ENCODE measurements at regions not wholly inside any gene's neighbourhood (a gene's known extent, or its start where the extent isn't known, plus 50 kb on each side); places are given as distances from the start of the nearest gene placed in this dataset.

DNA sequence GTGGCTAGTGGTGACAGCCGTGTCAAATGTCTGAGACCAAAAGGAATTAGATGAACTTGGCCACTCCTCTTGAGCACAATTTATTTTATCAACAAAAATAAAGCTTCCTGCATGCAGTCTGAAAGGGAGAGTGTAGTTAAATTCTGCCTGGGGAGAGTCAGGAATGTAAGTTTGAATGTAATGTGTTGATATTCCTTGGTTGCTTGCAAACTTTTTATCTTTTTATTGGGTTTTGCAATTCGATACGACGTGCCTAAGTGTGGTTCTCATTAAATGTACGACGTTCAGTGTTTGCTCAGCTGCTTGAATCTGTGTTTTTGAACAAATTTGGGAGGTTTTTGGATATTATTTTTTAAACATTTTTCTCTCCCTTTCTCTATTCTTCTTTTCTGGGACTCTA, 839.9 kb downstream of the CCSER2 start:
- DNase-seq, result no peak
- H3K9me3 Mint-ChIP-seq, result no peaks in the 10 kb centered on the region
- CTCF ChIA-PET, result no interaction called here

DNA sequence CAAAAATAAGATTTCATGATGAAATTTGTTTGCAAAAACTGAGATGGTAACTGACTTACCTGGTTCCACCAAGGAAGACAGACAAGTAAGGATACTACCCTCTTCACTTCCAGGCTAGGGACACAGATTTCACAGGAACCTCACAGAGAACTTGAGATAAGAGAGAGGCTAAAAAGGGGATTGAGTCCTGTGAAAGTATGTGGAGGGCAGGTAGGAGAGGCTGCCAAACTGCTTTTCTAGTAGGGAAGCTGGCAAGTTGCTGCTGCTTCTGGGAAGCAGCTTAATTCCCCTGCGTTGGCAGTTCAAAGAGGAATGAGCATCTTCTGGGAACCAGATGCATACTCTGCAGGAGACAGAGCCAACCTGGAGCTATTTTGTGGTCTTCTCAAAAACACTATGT, 841.6 kb downstream of the CCSER2 start:
- intact Hi-C loops (cut with micrococcal nuclease), result no loop called here
- no peak overlapping the region for H3K4me3 Mint-ChIP-seq
- no peaks in the 10 kb centered on the region for H3K9me3 Mint-ChIP-seq
- DNase-seq, result no peak
- CTCF ChIA-PET, result no interaction called here
- H3K36me3 Mint-ChIP-seq (ENCODE audit: low read depth), result no peaks in the 10 kb centered on the region
- no peak overlapping the region for H3K27ac Mint-ChIP-seq
- H3K4me1 Mint-ChIP-seq (ENCODE audit: low read depth), result no peaks in the 10 kb centered on the region
- no peaks in the 10 kb centered on the region for H3K27me3 Mint-ChIP-seq (ENCODE audit: low read depth)

More for the DNA sequence above, 839.9 kb downstream of the CCSER2 start:
- no peak overlapping the region for H3K27ac Mint-ChIP-seq
- no peaks in the 10 kb centered on the region for H3K27me3 Mint-ChIP-seq (ENCODE audit: low read depth)
- H3K4me3 Mint-ChIP-seq, result no peak overlapping the region
- H3K36me3 Mint-ChIP-seq (ENCODE audit: low read depth), result no peaks in the 10 kb centered on the region
- intact Hi-C loops (cut with micrococcal nuclease), result no loop called here
- no peaks in the 10 kb centered on the region for H3K4me1 Mint-ChIP-seq (ENCODE audit: low read depth)

DNA sequence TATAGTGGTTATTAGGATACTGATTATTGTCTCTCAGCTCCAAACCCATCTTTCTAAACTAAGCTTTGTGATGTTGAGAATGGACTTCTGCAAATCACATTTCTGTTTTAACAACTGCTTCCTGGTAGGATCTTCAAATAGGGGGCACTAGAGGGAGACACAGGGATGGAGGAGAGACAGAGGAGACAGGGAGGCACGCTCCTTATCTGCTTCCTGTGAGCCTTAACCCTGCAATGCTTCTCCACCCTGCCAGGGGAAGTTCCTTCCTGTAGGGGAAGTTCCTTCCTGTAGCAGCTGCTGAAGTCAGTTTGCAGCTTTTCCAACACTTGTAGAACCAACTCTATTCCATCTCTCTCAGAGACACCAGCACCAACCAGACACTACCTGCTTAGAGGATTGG, 847.2 kb downstream of the CCSER2 start:
- H3K27ac Mint-ChIP-seq, result no peak overlapping the region
- H3K4me3 Mint-ChIP-seq, result no peak overlapping the region
- H3K36me3 Mint-ChIP-seq (ENCODE audit: low read depth), result no peaks in the 10 kb centered on the region
- no peak for DNase-seq
- CTCF ChIA-PET, result no interaction called here
- intact Hi-C loops (cut with micrococcal nuclease), result no loop called here
- no peaks in the 10 kb centered on the region for H3K27me3 Mint-ChIP-seq (ENCODE audit: low read depth)
- H3K9me3 Mint-ChIP-seq, result no peaks in the 10 kb centered on the region
- no peaks in the 10 kb centered on the region for H3K4me1 Mint-ChIP-seq (ENCODE audit: low read depth)

DNA sequence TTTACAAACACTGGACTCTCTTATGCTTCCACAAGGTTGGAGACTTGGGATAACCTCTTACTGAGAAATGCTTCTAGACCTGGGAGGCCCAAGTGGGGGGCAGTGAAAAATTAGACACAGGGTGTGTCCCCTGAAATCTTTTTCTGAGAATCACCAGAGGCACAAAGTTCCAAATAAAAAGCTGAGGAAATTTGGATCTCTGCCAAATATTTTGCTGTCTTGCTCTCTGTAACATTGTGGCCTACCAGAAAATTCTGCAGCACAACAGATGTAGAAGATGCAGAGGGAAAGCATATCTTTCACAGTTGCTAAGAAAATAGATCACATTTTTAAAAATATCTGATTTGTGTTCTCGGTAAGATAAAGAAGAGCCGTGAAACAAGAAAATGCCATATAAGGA, 849.4 kb downstream of the CCSER2 start:
- Mint-ChIP-seq H3K27ac (no peak overlapping the region), H3K4me1 (ENCODE audit: low read depth) (no peaks in the 10 kb centered on the region), H3K36me3 (ENCODE audit: low read depth) (no peaks in the 10 kb centered on the region), H3K27me3 (ENCODE audit: low read depth) (no peaks in the 10 kb centered on the region), H3K4me3 (no peak overlapping the region), H3K9me3 (no peaks in the 10 kb centered on the region)
- CTCF ChIA-PET, result no interaction called here
- intact Hi-C loops (cut with micrococcal nuclease), result no loop called here
- no peak for DNase-seq

- Mint-ChIP-seq H3K27ac (no peak overlapping the region), H3K36me3 (ENCODE audit: low read depth) (no peaks in the 10 kb centered on the region), H3K4me1 (ENCODE audit: low read depth) (no peaks in the 10 kb centered on the region), H3K27me3 (ENCODE audit: low read depth) (no peaks in the 10 kb centered on the region), H3K9me3 (no peaks in the 10 kb centered on the region), H3K4me3 (no peak overlapping the region)
- CTCF ChIA-PET, result no interaction called here
- intact Hi-C loops (cut with micrococcal nuclease), result no loop called here
- DNase-seq, result no peak
These were observed 858.7 kb downstream of the CCSER2 start for GRCh38 chr10:85187047-85187446.

GRCh38 chr10:85188770-85189484, 860.5 kb downstream of the CCSER2 start:
- intact Hi-C loops (cut with micrococcal nuclease), result no loop called here
- peaks cover 2% of the 10 kb centered on the region for H3K27me3 Mint-ChIP-seq (ENCODE audit: low read depth)
- DNase-seq, result no peak
- H3K9me3 Mint-ChIP-seq, result no peaks in the 10 kb centered on the region
- H3K4me3 Mint-ChIP-seq, result no peak overlapping the region
- H3K27ac Mint-ChIP-seq, result no peak overlapping the region
- H3K4me1 Mint-ChIP-seq (ENCODE audit: low read depth), result no peaks in the 10 kb centered on the region
- CTCF ChIA-PET, result no interaction called here
- no peaks in the 10 kb centered on the region for H3K36me3 Mint-ChIP-seq (ENCODE audit: low read depth)

DNA sequence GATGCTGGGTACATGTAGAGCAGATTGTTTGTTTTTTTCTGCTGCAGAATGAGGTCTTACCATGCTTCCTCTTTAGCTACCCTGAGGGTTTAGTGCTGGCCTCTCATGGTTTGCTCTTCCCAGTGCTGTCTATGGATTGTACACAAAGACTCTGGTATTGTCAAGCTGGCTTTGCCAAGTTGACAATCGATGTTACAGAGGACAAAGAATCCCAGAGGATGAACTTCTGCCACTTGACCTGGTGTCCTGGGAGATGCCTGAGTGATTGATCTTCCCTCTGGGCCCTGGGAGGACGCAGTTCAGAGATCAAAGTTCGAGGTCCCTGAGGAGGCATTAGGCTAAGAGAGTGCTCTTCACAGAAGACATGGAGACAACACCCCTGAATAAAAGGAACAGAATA, 865.4 kb downstream of the CCSER2 start:
- CTCF ChIA-PET, result interaction anchor here (0.6 kb wide), 1 partner anchor 908 kb away, joined by 3 read pairs; no protein-coding TSS in a partner anchor
- Mint-ChIP-seq H3K9me3 (peaks cover 3% of the 10 kb centered on the region), H3K36me3 (ENCODE audit: low read depth) (no peaks in the 10 kb centered on the region), H3K27me3 (ENCODE audit: low read depth) (peaks cover 8% of the 10 kb centered on the region), H3K4me3 (no peak overlapping the region), H3K4me1 (ENCODE audit: low read depth) (no peaks in the 10 kb centered on the region), H3K27ac (no peak overlapping the region)
- intact Hi-C loops (cut with micrococcal nuclease), result no loop called here
- DNase-seq, result no peak

DNA sequence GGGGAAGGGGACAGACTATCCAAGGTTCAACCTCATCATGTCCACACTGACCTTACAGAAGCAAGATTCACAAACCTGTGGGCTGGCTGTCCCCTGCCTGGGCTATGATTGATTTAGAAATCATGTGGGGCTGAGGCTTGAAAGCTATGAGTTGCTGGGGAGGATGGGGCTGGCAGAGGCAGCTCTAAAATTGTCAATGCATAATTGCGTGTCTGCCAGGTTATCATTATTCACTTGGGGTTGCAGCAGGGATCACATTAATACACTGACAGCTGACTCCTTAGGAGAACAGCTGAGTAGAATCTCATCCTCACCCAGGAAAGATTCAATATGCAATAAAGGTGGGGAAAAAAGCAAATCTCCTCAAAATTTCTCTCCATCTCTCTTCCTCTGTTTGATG, 866.3 kb downstream of the CCSER2 start:
- Mint-ChIP-seq H3K9me3 (peaks cover 3% of the 10 kb centered on the region), H3K36me3 (ENCODE audit: low read depth) (no peaks in the 10 kb centered on the region), H3K4me3 (no peak overlapping the region), H3K4me1 (ENCODE audit: low read depth) (no peaks in the 10 kb centered on the region), H3K27ac (no peak overlapping the region), H3K27me3 (ENCODE audit: low read depth) (peaks cover 8% of the 10 kb centered on the region)
- intact Hi-C loops (cut with micrococcal nuclease), result no loop called here
- CTCF ChIA-PET, result interaction anchor here (0.6 kb wide), 1 partner anchor 907 kb away, joined by 3 read pairs; no protein-coding TSS in a partner anchor
- DNase-seq, result no peak

DNA sequence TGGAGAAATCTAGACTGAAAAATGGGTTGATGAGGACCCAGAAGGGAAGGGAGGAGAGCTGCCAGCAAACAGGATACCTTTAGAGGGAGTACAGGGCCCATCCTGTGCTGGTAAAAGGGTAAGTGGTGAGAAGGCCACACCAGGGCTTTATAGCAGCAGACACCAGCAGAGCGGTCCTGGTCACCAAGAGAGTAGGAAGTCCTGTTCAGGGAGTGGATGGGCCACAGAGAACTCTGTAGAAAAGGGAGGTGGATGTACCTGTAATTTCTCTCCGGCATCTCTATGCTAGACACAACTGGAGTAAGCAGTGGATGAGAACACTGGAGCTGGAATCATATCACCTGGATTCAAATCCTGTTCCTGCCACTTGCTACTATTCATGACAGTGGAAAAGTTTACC, 867.2 kb downstream of the CCSER2 start:
- Mint-ChIP-seq H3K4me1 (ENCODE audit: low read depth) (no peaks in the 10 kb centered on the region), H3K9me3 (peaks cover 3% of the 10 kb centered on the region), H3K27me3 (ENCODE audit: low read depth) (peaks cover 8% of the 10 kb centered on the region), H3K27ac (no peak overlapping the region), H3K36me3 (ENCODE audit: low read depth) (no peaks in the 10 kb centered on the region), H3K4me3 (no peak overlapping the region)
- intact Hi-C loops (cut with micrococcal nuclease), result no loop called here
- CTCF ChIA-PET, result no interaction called here
- no peak for DNase-seq

DNA sequence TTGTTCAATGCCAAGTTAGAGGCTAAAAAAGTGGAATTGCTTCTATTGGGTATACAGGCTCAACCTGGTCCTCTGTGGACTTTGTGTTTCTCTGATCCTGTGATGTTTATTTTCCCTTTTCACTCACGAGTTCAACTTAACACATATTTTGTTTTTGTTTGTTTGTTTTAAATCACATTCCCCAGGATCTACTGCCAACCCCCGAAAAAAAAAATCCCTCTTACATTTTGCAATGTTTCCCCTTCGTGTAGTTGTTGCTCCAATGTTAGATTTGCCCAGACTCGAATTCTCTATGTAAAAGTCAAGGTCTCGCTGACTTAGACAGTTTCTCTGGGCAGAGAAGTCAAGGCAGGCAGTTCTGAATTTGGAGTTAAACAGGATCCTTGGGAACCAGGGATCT, 876.4 kb downstream of the CCSER2 start:
- DNase-seq, result no peak
- intact Hi-C loops (cut with micrococcal nuclease), result no loop called here
- H3K27me3 Mint-ChIP-seq (ENCODE audit: low read depth), result no peaks in the 10 kb centered on the region
- H3K4me1 Mint-ChIP-seq (ENCODE audit: low read depth), result no peaks in the 10 kb centered on the region
- no peaks in the 10 kb centered on the region for H3K9me3 Mint-ChIP-seq
- no peak overlapping the region for H3K27ac Mint-ChIP-seq
- CTCF ChIA-PET, result no interaction called here
- H3K4me3 Mint-ChIP-seq, result no peak overlapping the region
- no peaks in the 10 kb centered on the region for H3K36me3 Mint-ChIP-seq (ENCODE audit: low read depth)

- no peaks in the 10 kb centered on the region for H3K9me3 Mint-ChIP-seq
- intact Hi-C loops (cut with micrococcal nuclease), result no loop called here
- no peak for DNase-seq
- H3K27me3 Mint-ChIP-seq (ENCODE audit: low read depth), result peaks cover 5% of the 10 kb centered on the region
- H3K27ac Mint-ChIP-seq, result no peak overlapping the region
- H3K4me1 Mint-ChIP-seq (ENCODE audit: low read depth), result no peaks in the 10 kb centered on the region
- no peak overlapping the region for H3K4me3 Mint-ChIP-seq
- no peaks in the 10 kb centered on the region for H3K36me3 Mint-ChIP-seq (ENCODE audit: low read depth)
- CTCF ChIA-PET, result no interaction called here
These were observed 884.1 kb downstream of the CCSER2 start for GRCh38 chr10:85212526-85212925.

DNA sequence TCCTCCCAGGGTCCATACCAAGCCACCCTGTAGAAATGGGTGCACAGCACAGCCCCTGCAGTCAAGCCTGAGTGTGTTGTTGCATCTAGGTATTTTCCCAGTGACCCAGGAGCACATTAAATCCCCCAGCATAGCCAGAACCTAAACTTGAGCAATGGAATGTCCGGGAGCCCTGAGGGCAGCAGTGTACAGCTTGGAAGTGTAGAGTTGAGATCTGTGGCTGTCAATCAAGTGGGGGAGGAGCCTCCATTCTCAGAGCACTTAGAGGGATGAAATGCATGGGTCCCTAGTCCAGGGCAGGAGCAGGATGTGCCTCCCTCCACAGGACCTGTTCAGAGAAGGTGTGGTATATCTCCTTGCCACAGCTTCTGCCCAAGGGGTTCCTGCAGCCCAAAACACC, 885.1 kb downstream of the CCSER2 start:
- no peaks in the 10 kb centered on the region for H3K36me3 Mint-ChIP-seq (ENCODE audit: low read depth)
- H3K4me3 Mint-ChIP-seq, result no peak overlapping the region
- H3K9me3 Mint-ChIP-seq, result no peaks in the 10 kb centered on the region
- CTCF ChIA-PET, result no interaction called here
- intact Hi-C loops (cut with micrococcal nuclease), result no loop called here
- peaks cover 5% of the 10 kb centered on the region for H3K27me3 Mint-ChIP-seq (ENCODE audit: low read depth)
- H3K27ac Mint-ChIP-seq, result no peak overlapping the region
- no peak for DNase-seq
- H3K4me1 Mint-ChIP-seq (ENCODE audit: low read depth), result no peaks in the 10 kb centered on the region

- CTCF ChIA-PET, result no interaction called here
- Mint-ChIP-seq H3K9me3 (no peaks in the 10 kb centered on the region), H3K27me3 (ENCODE audit: low read depth) (no peaks in the 10 kb centered on the region), H3K36me3 (ENCODE audit: low read depth) (no peaks in the 10 kb centered on the region), H3K27ac (no peak overlapping the region), H3K4me1 (ENCODE audit: low read depth) (no peaks in the 10 kb centered on the region), H3K4me3 (no peak overlapping the region)
- intact Hi-C loops (cut with micrococcal nuclease), result no loop called here
- DNase-seq, result no peak
These were observed 893.9 kb downstream of the CCSER2 start for GRCh38 chr10:85222300-85222699.
